Sigmoid colon (tissue), 4 donors: ENCODE measurements at regions not wholly inside any gene's neighbourhood (a gene's known extent, or its start where the extent isn't known, plus 50 kb on each side); places are given as distances from the start of the nearest gene placed in this dataset.

ENCODE experiments used
- CTCF ChIP-seq, 4 experiments: fragments of 450-650 bp in 3 of 4; fragments of 200-600 bp in 1 of 4; IDR thresholded peaks; one replicate each; pipeline ENCODE4 v1.5.1; 2016 to 2019; ENCODE audit warnings: antibody characterized with exemption in 4 of 4, mild to moderate bottlenecking in 3 of 4, moderate library complexity in 2 of 4
- EP300 ChIP-seq, 4 donors: sonication (generic); formaldehyde crosslinking; IDR thresholded peaks; one replicate each; pipeline ENCODE4 v1.6.1; 2017; ENCODE audit warnings: antibody characterized with exemption in 4 of 4

- no peak for TF ChIP-seq CTCF (IDR thresholded peaks at IDR 0.05)
- no peak for TF ChIP-seq EP300 (IDR thresholded peaks at IDR 0.05)
These were observed 141.7 kb downstream of the SOX1 start for GRCh38 chr13:112208656-112209055.
